Inferior parietal cortex (tissue), 1 donor: ENCODE measurements at regions not wholly inside any gene's neighbourhood (a gene's known extent, or its start where the extent isn't known, plus 50 kb on each side); places are given as distances from the start of the nearest gene placed in this dataset.

Experiments
- DNase-seq: peaks from one replicate; pipeline ENCODE4 v3.0.0-alpha.2; 2016; ENCODE audit errors: extremely low spot score

GRCh38 chr4:23741681-23742191, 148.1 kb downstream of the PPARGC1A start:
- DNase-seq: no peak

- DNase-seq: no peak
Measured at GRCh38 chr4:23737571-23737970, 152.3 kb downstream of the PPARGC1A start.

GRCh38 chr4:23736466-23736865, 153.4 kb downstream of the PPARGC1A start:
- DNase-seq: no peak

- no peak for DNase-seq
Measured at GRCh38 chr4:23734000-23734399, 155.8 kb downstream of the PPARGC1A start.

GRCh38 chr4:23733476-23733875, 156.4 kb downstream of the PPARGC1A start:
- DNase-seq: no peak

GRCh38 chr4:23730998-23731397, 158.8 kb downstream of the PPARGC1A start:
- no peak for DNase-seq

GRCh38 chr4:23728971-23729370, 160.9 kb downstream of the PPARGC1A start:
- DNase-seq: no peak

- DNase-seq: peak; percentile 45
Measured at GRCh38 chr4:23728393-23728792, 161.5 kb downstream of the PPARGC1A start.

- DNase-seq: no peak
Measured at GRCh38 chr4:23720556-23720955, 169.3 kb downstream of the PPARGC1A start.

GRCh38 chr4:23718435-23718834, 171.4 kb downstream of the PPARGC1A start:
- no peak for DNase-seq

- DNase-seq: peak; percentile 9
Measured at GRCh38 chr4:23717528-23718248, 172.2 kb downstream of the PPARGC1A start.

- DNase-seq: no peak
Measured at GRCh38 chr4:23710298-23710697, 179.5 kb downstream of the PPARGC1A start.

- DNase-seq: no peak
Measured at GRCh38 chr4:23707652-23708026, 182.2 kb downstream of the PPARGC1A start.

- no peak for DNase-seq
Measured at GRCh38 chr4:23706972-23707651, 182.7 kb downstream of the PPARGC1A start.

GRCh38 chr4:23700197-23700596, 189.7 kb downstream of the PPARGC1A start:
- DNase-seq: no peak

GRCh38 chr4:23697722-23698121, 192.1 kb downstream of the PPARGC1A start:
- no peak for DNase-seq

- DNase-seq: no peak
Measured at GRCh38 chr4:23697001-23697528, 192.8 kb downstream of the PPARGC1A start.

GRCh38 chr4:23686169-23686897, 203.5 kb downstream of the PPARGC1A start:
- peak; percentile 20 for DNase-seq

GRCh38 chr4:23685471-23685870, 204.4 kb downstream of the PPARGC1A start:
- no peak for DNase-seq

GRCh38 chr4:23680671-23681518, 209.0 kb downstream of the PPARGC1A start:
- DNase-seq: no peak

GRCh38 chr4:23674694-23675093, 215.2 kb downstream of the PPARGC1A start:
- no peak for DNase-seq
